ENCODE measurements at regions not wholly inside any gene's neighbourhood (a gene's known extent, or its start where the extent isn't known, plus 50 kb on each side); places are given as distances from the start of the nearest gene placed in this dataset.

- POLR2A ChIA-PET, result no interaction called here
- 86% methylated on average over 3 of the region's 3 CpGs for WGBS (ENCODE audit: missing lambda C conversion rate)
- H3K9me3 ChIP-seq, result no peaks in the 10 kb centered on the region
- no peak overlapping the region for H3K4me2 ChIP-seq
- H3K4me3 ChIP-seq, result no peak overlapping the region
- no peak for TF ChIP-seq CHD4 (IDR thresholded peaks at IDR 0.05; ENCODE audit: borderline replicate concordance)
- no peak for TF ChIP-seq CBX2 (IDR thresholded peaks at IDR 0.05; ENCODE audit: borderline replicate concordance, low read depth)
- TF ChIP-seq HOXB13 (CRISPR knock-in tag; IDR thresholded peaks at IDR 0.05; ENCODE audit: low read depth), result no peak
- no peak for TF ChIP-seq SREBF2 (IDR thresholded peaks at IDR 0.05)
- no peak for TF ChIP-seq RARB (CRISPR knock-in tag; IDR thresholded peaks at IDR 0.05)
- TF ChIP-seq CHD2 (IDR thresholded peaks at IDR 0.05; ENCODE audit: low read length, partially characterized antibody), result no peak
- no peak for TF ChIP-seq NR3C1 (IDR thresholded peaks at IDR 0.05)
- TF ChIP-seq MAX (IDR thresholded peaks at IDR 0.05), result no peak
- no peak for TF ChIP-seq E2F6 (IDR thresholded peaks at IDR 0.05; ENCODE audit: borderline replicate concordance, low read depth)
- TF ChIP-seq, protein P1, sequence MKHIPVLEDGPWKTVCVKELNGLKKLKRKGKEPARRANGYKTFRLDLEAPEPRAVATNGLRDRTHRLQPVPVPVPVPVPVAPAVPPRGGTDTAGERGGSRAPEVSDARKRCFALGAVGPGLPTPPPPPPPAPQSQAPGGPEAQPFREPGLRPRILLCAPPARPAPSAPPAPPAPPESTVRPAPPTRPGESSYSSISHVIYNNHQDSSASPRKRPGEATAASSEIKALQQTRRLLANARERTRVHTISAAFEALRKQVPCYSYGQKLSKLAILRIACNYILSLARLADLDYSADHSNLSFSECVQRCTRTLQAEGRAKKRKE (CRISPR knock-in tag; IDR thresholded peaks at IDR 0.05; ENCODE audit: low read depth), result no peak
- no peak for TF ChIP-seq HOXA7 (CRISPR knock-in tag; IDR thresholded peaks at IDR 0.05)
- TF ChIP-seq JUNB (IDR thresholded peaks at IDR 0.05), result no peak
- no peak for TF ChIP-seq RNF2 (IDR thresholded peaks at IDR 0.05; ENCODE audit: borderline replicate concordance, low read depth)
- TF ChIP-seq, protein P2, sequence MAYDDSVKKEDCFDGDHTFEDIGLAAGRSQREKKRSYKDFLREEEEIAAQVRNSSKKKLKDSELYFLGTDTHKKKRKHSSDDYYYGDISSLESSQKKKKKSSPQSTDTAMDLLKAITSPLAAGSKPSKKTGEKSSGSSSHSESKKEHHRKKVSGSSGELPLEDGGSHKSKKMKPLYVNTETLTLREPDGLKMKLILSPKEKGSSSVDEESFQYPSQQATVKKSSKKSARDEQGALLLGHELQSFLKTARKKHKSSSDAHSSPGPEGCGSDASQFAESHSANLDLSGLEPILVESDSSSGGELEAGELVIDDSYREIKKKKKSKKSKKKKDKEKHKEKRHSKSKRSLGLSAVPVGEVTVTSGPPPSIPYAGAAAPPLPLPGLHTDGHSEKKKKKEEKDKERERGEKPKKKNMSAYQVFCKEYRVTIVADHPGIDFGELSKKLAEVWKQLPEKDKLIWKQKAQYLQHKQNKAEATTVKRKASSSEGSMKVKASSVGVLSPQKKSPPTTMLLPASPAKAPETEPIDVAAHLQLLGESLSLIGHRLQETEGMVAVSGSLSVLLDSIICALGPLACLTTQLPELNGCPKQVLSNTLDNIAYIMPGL (CRISPR knock-in tag; IDR thresholded peaks at IDR 0.05; ENCODE audit: borderline replicate concordance), result no peak
- no peak overlapping the region for H3K27ac ChIP-seq
- FAIRE-seq, result no peak
- CTCF ChIA-PET, result interaction anchor here (0.5 to 2.0 kb wide), 3 partner anchors 15 to 150 kb away, joined by 3 to 4 read pairs (median 3); no protein-coding TSS in a partner anchor
- ATAC-seq, result no peak
- H3K4me1 ChIP-seq, result no peaks in the 10 kb centered on the region
- DNase-seq (ENCODE audit: low read depth in 1 of 2, low spot score in 1 of 2), result no peak
Measured at GRCh38 chr7:94237417-94237816, 157.3 kb upstream of the COL1A2 start.

DNA sequence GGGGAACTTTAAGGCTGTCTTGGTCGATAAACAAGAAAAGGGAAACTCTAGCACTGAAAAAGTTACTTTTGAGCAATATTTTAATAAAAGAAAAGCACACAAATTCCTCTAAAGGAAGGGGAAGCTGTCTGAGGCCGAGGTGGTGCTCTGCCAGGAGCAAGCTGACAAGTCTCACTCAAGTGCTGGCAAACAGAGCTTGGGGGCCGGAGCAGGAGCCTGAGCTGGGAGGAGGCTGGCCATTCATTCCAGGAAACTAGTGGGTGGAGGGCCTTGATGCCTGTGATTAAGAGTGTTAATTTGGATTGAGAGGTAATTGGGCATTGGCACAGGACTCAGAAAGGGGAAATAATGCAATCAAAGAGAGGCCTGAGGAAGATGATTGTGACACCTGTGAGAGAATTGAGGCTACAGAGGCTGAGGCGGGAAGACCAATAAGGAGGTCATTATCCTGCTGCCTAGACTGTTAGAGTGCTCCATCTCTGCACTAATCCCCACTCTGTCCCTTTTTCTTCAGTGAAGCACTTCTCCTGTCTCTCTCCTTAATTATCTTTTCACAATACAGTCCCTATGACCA is 154.9 kb upstream of the COL1A2 start:
- H3K4me3 ChIP-seq, result no peak overlapping the region
- peaks cover 4% of the 10 kb centered on the region; the same call in 1 of the 3 replicates for H3K4me1 ChIP-seq
- TF ChIP-seq NR3C1 (IDR thresholded peaks at IDR 0.05) (no peak), HDAC2 (IDR thresholded peaks at IDR 0.05) (no peak), EHMT2 (IDR thresholded peaks at IDR 0.05; ENCODE audit: low read depth) (no peak), HEYL (CRISPR knock-in tag; IDR thresholded peaks at IDR 0.05) (no peak), HOXB5 (CRISPR knock-in tag; IDR thresholded peaks at IDR 0.05) (no peak), ZC3H11A (IDR thresholded peaks at IDR 0.05) (no peak)
- ChIA-PET CTCF (interaction anchor here (1.0 kb wide), 1 partner anchor 524 kb away, joined by 3 read pairs; no protein-coding TSS in a partner anchor), POLR2A (no interaction called here)
- no peak for DNase-seq (ENCODE audit: low read depth in 1 of 2, low spot score in 1 of 2)
- 72% methylated on average over 4 of the region's 4 CpGs for WGBS (ENCODE audit: missing lambda C conversion rate)
- FAIRE-seq, result no peak
- no peaks in the 10 kb centered on the region for H3K9me3 ChIP-seq
- no peak overlapping the region for H3K27ac ChIP-seq
- ATAC-seq, result no peak
- no peak overlapping the region for H3K4me2 ChIP-seq

GRCh38 chr7:94240902-94241301 is 153.8 kb upstream of the COL1A2 start:
- ATAC-seq, result no peak
- FAIRE-seq, result no peak
- ChIA-PET POLR2A (no interaction called here), CTCF (no interaction called here)
- Histone ChIP-seq H3K4me3 (no peak overlapping the region), H3K4me1 (peaks cover 9% of the 10 kb centered on the region; the same call in 1 of the 3 replicates), H3K4me2 (no peak overlapping the region), H3K27ac (no peak overlapping the region), H3K9me3 (no peaks in the 10 kb centered on the region)
- TF ChIP-seq ZNF302 (CRISPR knock-in tag; IDR thresholded peaks at IDR 0.05) (no peak), FOSB (CRISPR knock-in tag; IDR thresholded peaks at IDR 0.05) (no peak)
- WGBS (ENCODE audit: missing lambda C conversion rate), result 85% methylated on average over 6 of the region's 6 CpGs
- DNase-seq (ENCODE audit: low read depth in 1 of 2, low spot score in 1 of 2), result no peak
